GM23338 (cell line): ENCODE measurements at regions not wholly inside any gene's neighbourhood (a gene's known extent, or its start where the extent isn't known, plus 50 kb on each side); places are given as distances from the start of the nearest gene placed in this dataset.
A peak's percentile ranks its signal among the peaks of the same experiment; 100 is the strongest.

ENCODE experiments used
- ATAC-seq: fragments of 200-7000 bp; cut with Tn5 transposase; 3 replicates; pipeline ENCODE4 v1.9.1; 2020
- DNase-seq: peaks from one replicate; pipeline ENCODE4 v3.0.0-alpha.2; 2015; ENCODE audit warnings: low spot score
- H2AFZ ChIP-seq: fragments of 200-600 bp; sonication (generic); 2 replicates; pipeline ENCODE4 v1.8.0; 2016; ENCODE audit warnings: antibody characterized with exemption, mild to moderate bottlenecking, moderate library complexity
- H3F3A ChIP-seq: fragments of 200-600 bp; sonication (generic); replicated peaks from 2 replicates; pipeline ENCODE4 v1.8.0; 2017; ENCODE audit warnings: antibody characterized with exemption, mixed run types, low read depth
- H3K27ac ChIP-seq: fragments of 200-600 bp; sonication (generic); 2 replicates; pipeline ENCODE4 v1.6.1; 2016; ENCODE audit warnings: low read depth
- H3K27me3 ChIP-seq: fragments of 200-600 bp; sonication (generic); 2 replicates; pipeline ENCODE4 v1.8.0; 2016; ENCODE audit warnings: mild to moderate bottlenecking, mixed run types, moderate library complexity; ENCODE audit not compliant: insufficient read depth
- H3K36me3 ChIP-seq: fragments of 200-600 bp; sonication (generic); 2 replicates; pipeline ENCODE4 v1.8.0; 2016; ENCODE audit warnings: mild to moderate bottlenecking; ENCODE audit not compliant: insufficient read depth
- H3K4me1 ChIP-seq: fragments of 200-600 bp; sonication (generic); 2 replicates; pipeline ENCODE4 v1.8.0; 2016; ENCODE audit warnings: mild to moderate bottlenecking, moderate library complexity; ENCODE audit not compliant: insufficient read depth
- H3K4me2 ChIP-seq: fragments of 200-600 bp; sonication (generic); 2 replicates; pipeline ENCODE4 v1.7.1; 2017; ENCODE audit warnings: mixed run types
- H3K4me3 ChIP-seq: fragments of 200-600 bp; sonication (generic); 2 replicates; pipeline ENCODE4 v1.6.1; 2016; ENCODE audit warnings: mixed run types
- H3K79me2 ChIP-seq: fragments of 200-600 bp; sonication (generic); replicated peaks from 2 replicates; pipeline ENCODE4 v1.8.0; 2017; ENCODE audit warnings: mild to moderate bottlenecking; ENCODE audit not compliant: insufficient read depth
- H3K9me2 ChIP-seq: fragments of 200-600 bp; sonication (generic); 2 replicates; pipeline ENCODE4 v1.8.0; 2017; ENCODE audit not compliant: insufficient read depth
- H4K20me1 ChIP-seq: fragments of 200-600 bp; sonication (generic); replicated peaks from 2 replicates; pipeline ENCODE4 v1.8.0; 2017; ENCODE audit warnings: mild to moderate bottlenecking; ENCODE audit not compliant: insufficient read depth
- H3K27ac Mint-ChIP-seq: 2 replicates; pipeline ENCODE4 v1.8.0; 2020; ENCODE audit warnings: inconsistent platforms, mild to moderate bottlenecking, moderate library complexity, mixed read lengths
- H3K27me3 Mint-ChIP-seq: 3 replicates; pipeline ENCODE4 v1.8.0; 2022; ENCODE audit warnings: low read depth, mild to moderate bottlenecking, moderate library complexity, mixed read lengths, inconsistent platforms; ENCODE audit not compliant: insufficient read depth, poor library complexity
- H3K36me3 Mint-ChIP-seq: 3 replicates; pipeline ENCODE4 v1.8.0; 2021; ENCODE audit warnings: low read depth, mild to moderate bottlenecking, inconsistent platforms, moderate library complexity, mixed read lengths
- H3K4me1 Mint-ChIP-seq: 3 replicates; pipeline ENCODE4 v1.8.0; 2020; ENCODE audit warnings: mild to moderate bottlenecking, inconsistent platforms, mixed read lengths
- H3K4me3 Mint-ChIP-seq: 3 replicates; pipeline ENCODE4 v1.8.0; 2021; ENCODE audit warnings: moderate library complexity, mild to moderate bottlenecking, inconsistent platforms, mixed read lengths
- H3K9me3 Mint-ChIP-seq: 3 replicates; pipeline ENCODE4 v1.8.0; 2020; ENCODE audit warnings: moderate library complexity, mild to moderate bottlenecking, inconsistent platforms, mixed read lengths
- CREB1 ChIP-seq: fragments of 250-450 bp; sonication (Bioruptor Pico); IDR thresholded peaks from 2 replicates; pipeline ENCODE4 v1.5.0; 2020; ENCODE audit warnings: low read depth, mild to moderate bottlenecking, moderate library complexity
- NANOG ChIP-seq: IDR thresholded peaks from 2 replicates; pipeline ENCODE4 v1.6.1; 2016; ENCODE audit warnings: antibody characterized with exemption, borderline replicate concordance
- TF ChIP-seq, protein P1 (sequence below): fragments of 250-450 bp; sonication (Bioruptor Pico); IDR thresholded peaks from 2 replicates; pipeline ENCODE4 v1.5.0; 2020; ENCODE audit warnings: mild to moderate bottlenecking, moderate library complexity
- TF ChIP-seq, protein P2 (sequence below): IDR thresholded peaks from 2 replicates; pipeline ENCODE4 v1.6.1; 2016; ENCODE audit warnings: antibody characterized with exemption

- TF ChIP-seq, protein P1, sequence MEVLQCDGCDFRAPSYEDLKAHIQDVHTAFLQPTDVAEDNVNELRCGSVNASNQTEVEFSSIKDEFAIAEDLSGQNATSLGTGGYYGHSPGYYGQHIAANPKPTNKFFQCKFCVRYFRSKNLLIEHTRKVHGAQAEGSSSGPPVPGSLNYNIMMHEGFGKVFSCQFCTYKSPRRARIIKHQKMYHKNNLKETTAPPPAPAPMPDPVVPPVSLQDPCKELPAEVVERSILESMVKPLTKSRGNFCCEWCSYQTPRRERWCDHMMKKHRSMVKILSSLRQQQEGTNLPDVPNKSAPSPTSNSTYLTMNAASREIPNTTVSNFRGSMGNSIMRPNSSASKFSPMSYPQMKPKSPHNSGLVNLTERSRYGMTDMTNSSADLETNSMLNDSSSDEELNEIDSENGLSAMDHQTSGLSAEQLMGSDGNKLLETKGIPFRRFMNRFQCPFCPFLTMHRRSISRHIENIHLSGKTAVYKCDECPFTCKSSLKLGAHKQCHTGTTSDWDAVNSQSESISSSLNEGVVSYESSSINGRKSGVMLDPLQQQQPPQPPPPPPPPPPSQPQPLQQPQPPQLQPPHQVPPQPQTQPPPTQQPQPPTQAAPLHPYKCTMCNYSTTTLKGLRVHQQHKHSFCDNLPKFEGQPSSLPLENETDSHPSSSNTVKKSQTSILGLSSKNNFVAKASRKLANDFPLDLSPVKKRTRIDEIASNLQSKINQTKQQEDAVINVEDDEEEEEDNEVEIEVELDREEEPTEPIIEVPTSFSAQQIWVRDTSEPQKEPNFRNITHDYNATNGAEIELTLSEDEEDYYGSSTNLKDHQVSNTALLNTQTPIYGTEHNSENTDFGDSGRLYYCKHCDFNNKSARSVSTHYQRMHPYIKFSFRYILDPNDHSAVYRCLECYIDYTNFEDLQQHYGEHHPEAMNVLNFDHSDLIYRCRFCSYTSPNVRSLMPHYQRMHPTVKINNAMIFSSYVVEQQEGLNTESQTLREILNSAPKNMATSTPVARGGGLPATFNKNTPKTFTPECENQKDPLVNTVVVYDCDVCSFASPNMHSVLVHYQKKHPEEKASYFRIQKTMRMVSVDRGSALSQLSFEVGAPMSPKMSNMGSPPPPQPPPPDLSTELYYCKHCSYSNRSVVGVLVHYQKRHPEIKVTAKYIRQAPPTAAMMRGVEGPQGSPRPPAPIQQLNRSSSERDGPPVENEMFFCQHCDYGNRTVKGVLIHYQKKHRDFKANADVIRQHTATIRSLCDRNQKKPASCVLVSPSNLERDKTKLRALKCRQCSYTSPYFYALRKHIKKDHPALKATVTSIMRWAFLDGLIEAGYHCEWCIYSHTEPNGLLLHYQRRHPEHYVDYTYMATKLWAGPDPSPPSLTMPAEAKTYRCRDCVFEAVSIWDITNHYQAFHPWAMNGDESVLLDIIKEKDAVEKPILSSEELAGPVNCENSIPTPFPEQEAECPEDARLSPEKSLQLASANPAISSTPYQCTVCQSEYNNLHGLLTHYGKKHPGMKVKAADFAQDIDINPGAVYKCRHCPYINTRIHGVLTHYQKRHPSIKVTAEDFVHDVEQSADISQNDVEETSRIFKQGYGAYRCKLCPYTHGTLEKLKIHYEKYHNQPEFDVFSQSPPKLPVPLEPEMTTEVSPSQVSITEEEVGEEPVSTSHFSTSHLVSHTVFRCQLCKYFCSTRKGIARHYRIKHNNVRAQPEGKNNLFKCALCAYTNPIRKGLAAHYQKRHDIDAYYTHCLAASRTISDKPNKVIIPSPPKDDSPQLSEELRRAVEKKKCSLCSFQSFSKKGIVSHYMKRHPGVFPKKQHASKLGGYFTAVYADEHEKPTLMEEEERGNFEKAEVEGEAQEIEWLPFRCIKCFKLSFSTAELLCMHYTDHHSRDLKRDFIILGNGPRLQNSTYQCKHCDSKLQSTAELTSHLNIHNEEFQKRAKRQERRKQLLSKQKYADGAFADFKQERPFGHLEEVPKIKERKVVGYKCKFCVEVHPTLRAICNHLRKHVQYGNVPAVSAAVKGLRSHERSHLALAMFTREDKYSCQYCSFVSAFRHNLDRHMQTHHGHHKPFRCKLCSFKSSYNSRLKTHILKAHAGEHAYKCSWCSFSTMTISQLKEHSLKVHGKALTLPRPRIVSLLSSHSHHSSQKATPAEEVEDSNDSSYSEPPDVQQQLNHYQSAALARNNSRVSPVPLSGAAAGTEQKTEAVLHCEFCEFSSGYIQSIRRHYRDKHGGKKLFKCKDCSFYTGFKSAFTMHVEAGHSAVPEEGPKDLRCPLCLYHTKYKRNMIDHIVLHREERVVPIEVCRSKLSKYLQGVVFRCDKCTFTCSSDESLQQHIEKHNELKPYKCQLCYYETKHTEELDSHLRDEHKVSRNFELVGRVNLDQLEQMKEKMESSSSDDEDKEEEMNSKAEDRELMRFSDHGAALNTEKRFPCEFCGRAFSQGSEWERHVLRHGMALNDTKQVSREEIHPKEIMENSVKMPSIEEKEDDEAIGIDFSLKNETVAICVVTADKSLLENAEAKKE (CRISPR knock-in tag): no peak
Measured at GRCh38 chr5:125409861-125410536, 663.6 kb upstream of the ZNF608 start (continued).

DNA sequence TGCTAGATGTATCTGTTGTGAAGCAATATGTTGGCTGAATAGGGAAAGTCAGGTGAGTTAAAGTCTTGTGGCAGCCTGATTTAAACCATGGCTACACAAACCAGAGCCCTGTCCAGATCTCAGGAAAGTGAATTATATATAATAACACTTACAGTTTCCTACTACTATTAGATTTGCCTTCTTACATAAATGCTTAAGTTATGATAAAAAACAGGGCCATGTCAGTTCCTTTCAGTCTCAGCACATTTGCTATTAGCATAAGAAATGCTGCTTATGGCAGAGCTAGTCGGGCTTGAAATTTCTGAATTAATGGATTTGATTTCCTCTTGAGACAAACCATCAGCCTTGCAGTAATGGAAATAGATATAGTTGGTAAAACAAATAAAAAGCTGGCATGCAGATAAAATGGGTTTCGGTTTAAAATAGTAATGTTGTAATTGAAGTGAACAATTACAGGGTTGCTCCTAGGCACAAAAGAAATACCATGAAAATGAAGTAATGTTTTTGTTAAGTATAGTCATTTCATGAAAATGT lies 664.2 kb upstream of the ZNF608 start:
- peaks cover 63% of the 10 kb centered on the region for H3K4me1 Mint-ChIP-seq

More for the DNA sequence above, 664.2 kb upstream of the ZNF608 start:
- Mint-ChIP-seq H3K27ac (peak overlapping the region; percentile 81; the same call in 1 of the 2 replicates), H3K36me3 (peaks cover 5% of the 10 kb centered on the region; the same call in 2 of the 3 replicates), H3K27me3 (no peaks in the 10 kb centered on the region), H3K4me3 (peak overlapping the region; percentile 26; the same call in 1 of the 3 replicates), H3K9me3 (peaks cover 4% of the 10 kb centered on the region; the same call in 2 of the 3 replicates)
- no peak for ATAC-seq
- Histone ChIP-seq H3F3A (no peaks in the 10 kb centered on the region), H3K36me3 (no peaks in the 10 kb centered on the region), H3K4me1 (peaks cover 56% of the 10 kb centered on the region), H3K4me3 (no peak overlapping the region), H3K79me2 (no peaks in the 10 kb centered on the region), H2AFZ (no peak overlapping the region; the same call in 1 of the 2 replicates), H3K4me2 (peak overlapping the region; percentile 58), H3K9me2 (no peaks in the 10 kb centered on the region), H4K20me1 (no peaks in the 10 kb centered on the region), H3K27ac (no peak overlapping the region), H3K27me3 (no peaks in the 10 kb centered on the region)
- no peak for DNase-seq
- TF ChIP-seq CREB1 (CRISPR knock-in tag) (no peak), NANOG (no peak)
- TF ChIP-seq, protein P2, sequence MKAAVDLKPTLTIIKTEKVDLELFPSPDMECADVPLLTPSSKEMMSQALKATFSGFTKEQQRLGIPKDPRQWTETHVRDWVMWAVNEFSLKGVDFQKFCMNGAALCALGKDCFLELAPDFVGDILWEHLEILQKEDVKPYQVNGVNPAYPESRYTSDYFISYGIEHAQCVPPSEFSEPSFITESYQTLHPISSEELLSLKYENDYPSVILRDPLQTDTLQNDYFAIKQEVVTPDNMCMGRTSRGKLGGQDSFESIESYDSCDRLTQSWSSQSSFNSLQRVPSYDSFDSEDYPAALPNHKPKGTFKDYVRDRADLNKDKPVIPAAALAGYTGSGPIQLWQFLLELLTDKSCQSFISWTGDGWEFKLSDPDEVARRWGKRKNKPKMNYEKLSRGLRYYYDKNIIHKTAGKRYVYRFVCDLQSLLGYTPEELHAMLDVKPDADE: no peak
